Stimulated activated CD4-positive, alpha-beta T cell treated with anti-CD3 and anti-CD28 coated beads, Interleukin-2, amount 100 ng/mL, for 4 hours (primary cell): ENCODE measurements at regions not wholly inside any gene's neighbourhood (a gene's known extent, or its start where the extent isn't known, plus 50 kb on each side); places are given as distances from the start of the nearest gene placed in this dataset.

ENCODE experiments used
- DNase-seq: peaks from one replicate; pipeline ENCODE4 v3.0.0-alpha.2; 2020; ENCODE audit warnings: low read depth

GRCh38 chr1:168386949-168387586 is 106.4 kb downstream of the TBX19 start:
- peak; percentile 81 for DNase-seq

GRCh38 chr1:168386492-168386891 is 105.8 kb downstream of the TBX19 start:
- DNase-seq = no peak

GRCh38 chr1:168381850-168382249 is 101.2 kb downstream of the TBX19 start:
- DNase-seq = no peak

GRCh38 chr1:168380945-168381344 is 100.3 kb downstream of the TBX19 start:
- no peak for DNase-seq

- DNase-seq = no peak
Measured at GRCh38 chr1:168379104-168379860, 98.6 kb downstream of the TBX19 start.

- DNase-seq = no peak
Measured at GRCh38 chr1:168375566-168376300, 95.1 kb downstream of the TBX19 start.

GRCh38 chr1:168374566-168374965 is 93.9 kb downstream of the TBX19 start:
- DNase-seq = no peak

GRCh38 chr1:168373869-168374268 is 93.2 kb downstream of the TBX19 start:
- no peak for DNase-seq

- no peak for DNase-seq
Measured at GRCh38 chr1:168372861-168373371, 92.2 kb downstream of the TBX19 start.

GRCh38 chr1:168372307-168372706 is 91.6 kb downstream of the TBX19 start:
- DNase-seq = no peak

GRCh38 chr1:168371477-168371876 is 90.8 kb downstream of the TBX19 start:
- no peak for DNase-seq

- DNase-seq = no peak
Measured at GRCh38 chr1:168370586-168370985, 89.9 kb downstream of the TBX19 start.

- no peak for DNase-seq
Measured at GRCh38 chr1:168369655-168370054, 89.0 kb downstream of the TBX19 start.

- DNase-seq = no peak
Measured at GRCh38 chr1:168368131-168368530, 87.5 kb downstream of the TBX19 start.

GRCh38 chr1:168365719-168366479 is 85.2 kb downstream of the TBX19 start:
- DNase-seq = no peak
